HFFc6 (cell line): ENCODE measurements at regions not wholly inside any gene's neighbourhood (a gene's known extent, or its start where the extent isn't known, plus 50 kb on each side); places are given as distances from the start of the nearest gene placed in this dataset.

Experiments used
- DNase-seq: peaks from one replicate; pipeline ENCODE4 v3.0.0-alpha.2; 2018
- H3K27ac Mint-ChIP-seq: 2 replicates; pipeline ENCODE4 v1.8.0; 2020; ENCODE audit warnings: mild to moderate bottlenecking, mixed read lengths
- H3K27me3 Mint-ChIP-seq: 2 replicates; pipeline ENCODE4 v1.8.0; 2021; ENCODE audit warnings: mild to moderate bottlenecking, moderate library complexity, mixed read lengths; ENCODE audit not compliant: insufficient read depth
- H3K36me3 Mint-ChIP-seq: 2 replicates; pipeline ENCODE4 v1.8.0; 2021; ENCODE audit warnings: low read depth, mixed read lengths
- H3K4me1 Mint-ChIP-seq: 2 replicates; pipeline ENCODE4 v1.8.0; 2020; ENCODE audit warnings: low read depth, mixed read lengths
- H3K4me3 Mint-ChIP-seq: 2 replicates; pipeline ENCODE4 v1.8.0; 2020; ENCODE audit warnings: mild to moderate bottlenecking, moderate library complexity, mixed read lengths
- H3K9me3 Mint-ChIP-seq: 2 replicates; pipeline ENCODE4 v1.8.0; 2020; ENCODE audit warnings: mild to moderate bottlenecking, mixed read lengths
- TF ChIP-seq, protein P1 (sequence below): fragments of 200-600 bp; sonication (generic); IDR thresholded peaks from 2 replicates; pipeline ENCODE4 v1.5.0; 2021; ENCODE audit warnings: antibody characterized with exemption, mild to moderate bottlenecking

GRCh38 chr12:16730772-16731171 lies 124.8 kb upstream of the LMO3 start:
- no peak overlapping the region for H3K27ac Mint-ChIP-seq
- no peaks in the 10 kb centered on the region for H3K4me1 Mint-ChIP-seq
- H3K36me3 Mint-ChIP-seq: no peaks in the 10 kb centered on the region
- TF ChIP-seq, protein P1, sequence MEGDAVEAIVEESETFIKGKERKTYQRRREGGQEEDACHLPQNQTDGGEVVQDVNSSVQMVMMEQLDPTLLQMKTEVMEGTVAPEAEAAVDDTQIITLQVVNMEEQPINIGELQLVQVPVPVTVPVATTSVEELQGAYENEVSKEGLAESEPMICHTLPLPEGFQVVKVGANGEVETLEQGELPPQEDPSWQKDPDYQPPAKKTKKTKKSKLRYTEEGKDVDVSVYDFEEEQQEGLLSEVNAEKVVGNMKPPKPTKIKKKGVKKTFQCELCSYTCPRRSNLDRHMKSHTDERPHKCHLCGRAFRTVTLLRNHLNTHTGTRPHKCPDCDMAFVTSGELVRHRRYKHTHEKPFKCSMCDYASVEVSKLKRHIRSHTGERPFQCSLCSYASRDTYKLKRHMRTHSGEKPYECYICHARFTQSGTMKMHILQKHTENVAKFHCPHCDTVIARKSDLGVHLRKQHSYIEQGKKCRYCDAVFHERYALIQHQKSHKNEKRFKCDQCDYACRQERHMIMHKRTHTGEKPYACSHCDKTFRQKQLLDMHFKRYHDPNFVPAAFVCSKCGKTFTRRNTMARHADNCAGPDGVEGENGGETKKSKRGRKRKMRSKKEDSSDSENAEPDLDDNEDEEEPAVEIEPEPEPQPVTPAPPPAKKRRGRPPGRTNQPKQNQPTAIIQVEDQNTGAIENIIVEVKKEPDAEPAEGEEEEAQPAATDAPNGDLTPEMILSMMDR: no peak
- DNase-seq: no peak
- H3K9me3 Mint-ChIP-seq: no peaks in the 10 kb centered on the region
- no peaks in the 10 kb centered on the region; the same call in 1 of the 2 replicates for H3K27me3 Mint-ChIP-seq
- H3K4me3 Mint-ChIP-seq: no peak overlapping the region

- Mint-ChIP-seq H3K36me3 (no peaks in the 10 kb centered on the region), H3K4me3 (no peak overlapping the region), H3K4me1 (no peaks in the 10 kb centered on the region), H3K9me3 (no peaks in the 10 kb centered on the region), H3K27me3 (no peaks in the 10 kb centered on the region), H3K27ac (no peak overlapping the region)
- TF ChIP-seq, protein P1: no peak
- no peak for DNase-seq
Measured at GRCh38 chr12:16726879-16727278, 120.9 kb upstream of the LMO3 start.

DNA sequence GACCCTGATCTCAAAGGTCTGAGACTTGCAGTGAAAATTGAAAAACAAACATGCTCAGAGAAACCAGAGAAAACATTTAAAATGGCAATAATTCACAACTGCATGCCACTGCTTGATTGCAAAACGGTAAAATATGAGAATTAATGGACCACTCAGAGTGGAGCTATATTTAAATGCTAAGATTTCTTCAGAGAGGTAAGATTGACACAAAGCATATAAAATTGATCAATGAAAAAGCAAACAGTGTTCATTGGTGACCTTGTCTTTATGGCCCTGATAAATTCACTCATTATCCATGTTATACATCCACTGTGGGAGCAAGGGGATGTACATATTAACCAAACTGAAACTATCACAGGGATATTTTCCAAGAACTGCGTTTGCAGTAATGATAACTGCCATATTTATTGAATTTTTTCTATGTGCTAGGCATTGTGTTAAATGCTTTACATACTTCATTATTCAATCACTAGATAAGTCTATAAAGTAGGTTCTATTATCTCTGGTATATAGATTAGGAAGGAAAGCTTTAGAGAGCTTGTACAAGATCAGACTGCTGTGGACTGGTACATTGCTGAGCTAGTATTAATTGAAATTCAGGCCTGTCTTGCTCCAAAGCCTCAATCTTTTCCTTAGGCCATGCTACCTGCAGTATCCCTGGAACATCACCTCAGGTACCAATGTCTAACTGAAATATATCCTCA lies 113.9 kb upstream of the LMO3 start:
- Mint-ChIP-seq H3K36me3 (no peaks in the 10 kb centered on the region), H3K27me3 (no peaks in the 10 kb centered on the region), H3K27ac (no peak overlapping the region), H3K4me1 (no peaks in the 10 kb centered on the region), H3K4me3 (no peak overlapping the region), H3K9me3 (0 out of 2 replicates have a peak, but pooled peaks cover 3% of the 10 kb centered on the region)
- TF ChIP-seq, protein P1: no peak
- DNase-seq: no peak

- no peaks in the 10 kb centered on the region for H3K36me3 Mint-ChIP-seq
- no peaks in the 10 kb centered on the region for H3K4me1 Mint-ChIP-seq
- 0 out of 2 replicates have a peak, but pooled peaks cover 2% of the 10 kb centered on the region for H3K27me3 Mint-ChIP-seq
- H3K27ac Mint-ChIP-seq: no peak overlapping the region
- 0 out of 2 replicates have a peak, but pooled peaks cover 3% of the 10 kb centered on the region for H3K9me3 Mint-ChIP-seq
- TF ChIP-seq, protein P1: no peak
- no peak overlapping the region for H3K4me3 Mint-ChIP-seq
- DNase-seq: no peak
Measured at GRCh38 chr12:16716928-16717327, 111.0 kb upstream of the LMO3 start.

- H3K4me1 Mint-ChIP-seq: no peaks in the 10 kb centered on the region
- 0 out of 2 replicates have a peak, but pooled peaks cover 3% of the 10 kb centered on the region for H3K27me3 Mint-ChIP-seq
- H3K36me3 Mint-ChIP-seq: no peaks in the 10 kb centered on the region
- no peak overlapping the region for H3K4me3 Mint-ChIP-seq
- no peak overlapping the region for H3K27ac Mint-ChIP-seq
- no peaks in the 10 kb centered on the region; the same call in 1 of the 2 replicates for H3K9me3 Mint-ChIP-seq
- DNase-seq: no peak
- TF ChIP-seq, protein P1: no peak
Measured at GRCh38 chr12:16692099-16692498, 86.1 kb upstream of the LMO3 start.
